IgD-negative memory B cell (primary cell): ENCODE measurements at regions not wholly inside any gene's neighbourhood (a gene's known extent, or its start where the extent isn't known, plus 50 kb on each side); places are given as distances from the start of the nearest gene placed in this dataset.
A peak's percentile ranks its signal among the peaks of the same experiment; 100 is the strongest.

Experiments
- H3K27ac Mint-ChIP-seq, 3 donors: one replicate each; pipeline ENCODE4 v1.8.0; 2020 to 2022; ENCODE audit warnings: mild to moderate bottlenecking in 3 of 3, mixed read lengths in 3 of 3, moderate library complexity in 1 of 3
- H3K27me3 Mint-ChIP-seq: one replicate; pipeline ENCODE4 v1.8.0; 2021; ENCODE audit warnings: mixed read lengths
- H3K36me3 Mint-ChIP-seq: one replicate; pipeline ENCODE4 v1.8.0; 2020; ENCODE audit warnings: mild to moderate bottlenecking, mixed read lengths
- H3K4me1 Mint-ChIP-seq, 3 donors: one replicate each; pipeline ENCODE4 v1.8.0; 2020 to 2022; ENCODE audit warnings: mixed read lengths in 3 of 3, mild to moderate bottlenecking in 1 of 3
- H3K4me3 Mint-ChIP-seq, 4 donors: one replicate each; pipeline ENCODE4 v1.8.0; 2020 to 2022; ENCODE audit warnings: mild to moderate bottlenecking in 4 of 4, mixed read lengths in 4 of 4, moderate library complexity in 3 of 4
- H3K9me3 Mint-ChIP-seq, 3 donors: one replicate each; pipeline ENCODE4 v1.8.0; 2020 to 2021; ENCODE audit warnings: mixed read lengths in 3 of 3, mild to moderate bottlenecking in 1 of 3

DNA sequence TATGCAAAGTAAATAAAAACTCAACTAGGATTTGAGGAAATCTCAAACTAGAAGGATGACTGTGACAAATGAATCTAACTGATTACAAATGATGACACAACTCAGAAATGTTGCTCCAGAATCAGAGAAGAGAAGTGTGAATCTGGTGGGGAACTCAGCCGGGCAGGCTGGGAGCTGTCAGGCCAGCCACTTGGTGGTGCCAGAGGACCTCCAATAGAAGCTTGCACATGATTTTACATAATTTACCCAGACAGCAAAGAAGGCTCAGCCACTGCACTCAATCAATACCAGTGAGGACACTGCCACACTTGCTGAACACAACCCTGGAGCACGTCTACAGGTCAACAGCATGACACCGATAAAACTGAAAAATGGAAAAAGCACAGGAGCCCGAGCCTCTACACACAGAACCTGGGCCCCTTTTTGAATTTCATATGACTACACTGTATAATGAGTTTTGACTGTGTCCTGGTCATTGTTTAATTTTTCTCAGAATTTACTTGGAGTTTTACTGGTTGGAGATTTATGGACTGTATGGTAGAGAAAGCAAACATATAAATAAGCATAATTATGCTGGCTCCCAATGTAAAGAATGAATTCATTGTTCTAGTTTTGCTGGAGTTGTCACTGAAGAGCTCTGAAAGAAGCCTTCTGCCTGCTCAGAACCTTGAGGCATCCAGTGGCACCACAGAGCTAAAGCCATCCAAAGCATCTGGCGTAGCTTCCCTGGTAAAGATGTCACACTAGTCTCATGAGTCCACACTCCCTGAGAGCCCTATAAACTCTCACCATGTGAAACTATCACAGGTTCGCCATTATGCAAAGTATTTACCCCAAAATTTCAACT lies 296.5 kb downstream of the THBS2 start:
- Mint-ChIP-seq H3K9me3 (no peaks in the 10 kb centered on the region), H3K4me3 (no peak overlapping the region), H3K27ac (no peak overlapping the region), H3K27me3 (peaks cover 6% of the 10 kb centered on the region), H3K36me3 (no peaks in the 10 kb centered on the region), H3K4me1 (no peaks in the 10 kb centered on the region)

DNA sequence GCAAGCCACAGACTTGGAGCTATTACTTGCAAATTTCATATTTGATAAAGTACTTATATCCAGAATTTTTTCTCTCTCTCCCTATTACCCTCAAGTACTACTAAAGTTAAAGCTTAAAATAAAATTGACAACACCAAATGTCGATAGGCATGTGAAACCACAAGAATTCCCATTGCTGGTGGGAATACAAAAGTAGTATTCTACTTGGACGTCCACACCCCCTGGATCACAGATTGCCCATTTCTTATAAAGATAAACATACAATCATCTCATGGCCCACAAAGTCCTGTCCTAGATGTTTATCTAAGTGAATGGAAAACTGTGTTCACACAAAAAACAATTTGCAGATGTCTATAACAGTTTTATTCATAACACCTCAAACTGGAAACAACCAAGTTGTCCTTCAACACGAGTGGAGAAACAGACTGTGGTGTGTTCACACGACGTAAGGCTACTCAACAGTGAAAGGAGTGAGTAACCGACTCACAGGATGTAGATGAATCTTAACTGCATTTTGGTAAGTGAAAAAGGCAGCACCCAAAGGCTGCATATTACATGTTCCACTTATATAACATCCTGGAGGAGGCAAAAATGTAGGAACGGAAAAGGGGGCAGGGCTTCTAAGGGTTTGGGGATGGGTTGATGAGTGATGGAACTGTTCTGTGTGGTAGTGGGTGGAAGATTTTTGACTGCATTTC lies 297.4 kb downstream of the THBS2 start:
- Mint-ChIP-seq H3K4me3 (no peak overlapping the region), H3K27ac (no peak overlapping the region), H3K27me3 (peaks cover 7% of the 10 kb centered on the region), H3K9me3 (no peaks in the 10 kb centered on the region), H3K4me1 (no peaks in the 10 kb centered on the region), H3K36me3 (no peaks in the 10 kb centered on the region)

DNA sequence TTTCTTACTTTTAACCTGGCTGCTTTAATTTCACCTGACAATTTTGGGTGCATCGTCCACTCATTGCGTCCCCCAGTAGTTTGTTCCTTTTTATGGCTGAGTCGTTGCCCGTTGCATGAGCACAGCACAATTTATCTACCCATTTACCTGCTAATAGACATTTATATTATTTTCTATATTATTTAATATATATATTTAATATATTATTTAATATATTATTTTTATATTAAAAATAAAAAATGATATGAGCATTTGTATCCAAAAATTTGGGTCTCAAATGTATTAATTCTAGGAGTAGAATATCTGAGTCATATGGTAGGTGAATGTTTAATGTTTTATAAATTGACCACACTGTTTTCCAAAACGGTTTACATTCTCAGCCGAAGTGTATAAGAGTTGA lies 300.2 kb downstream of the THBS2 start:
- H3K9me3 Mint-ChIP-seq, result no peaks in the 10 kb centered on the region
- H3K4me3 Mint-ChIP-seq, result no peak overlapping the region
- no peaks in the 10 kb centered on the region for H3K4me1 Mint-ChIP-seq
- H3K27ac Mint-ChIP-seq, result no peak overlapping the region
- no peaks in the 10 kb centered on the region for H3K36me3 Mint-ChIP-seq
- peaks cover 13% of the 10 kb centered on the region for H3K27me3 Mint-ChIP-seq

DNA sequence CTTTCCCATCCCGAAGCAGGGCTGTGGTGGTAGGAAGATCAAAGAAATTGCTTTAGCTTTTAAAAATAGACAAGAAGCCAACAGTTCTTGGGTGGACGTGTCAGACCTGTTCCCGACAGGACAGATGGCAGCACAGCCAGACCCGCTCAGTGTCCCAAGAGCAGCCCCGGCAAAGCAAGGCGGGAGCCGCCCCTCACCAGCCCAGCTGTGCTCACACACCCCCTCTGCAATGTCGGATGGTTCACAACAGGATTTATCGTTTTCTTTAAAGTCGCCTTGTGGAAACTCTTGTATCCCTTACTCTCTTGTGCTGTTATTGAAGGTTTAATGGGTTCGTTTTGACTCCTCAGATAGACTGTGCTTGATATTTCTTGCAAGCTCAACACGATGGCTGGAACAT lies 302.4 kb downstream of the THBS2 start:
- Mint-ChIP-seq H3K4me3 (no peak overlapping the region), H3K36me3 (no peaks in the 10 kb centered on the region), H3K9me3 (no peaks in the 10 kb centered on the region), H3K27ac (no peak overlapping the region), H3K4me1 (no peaks in the 10 kb centered on the region), H3K27me3 (peaks cover 15% of the 10 kb centered on the region)

DNA sequence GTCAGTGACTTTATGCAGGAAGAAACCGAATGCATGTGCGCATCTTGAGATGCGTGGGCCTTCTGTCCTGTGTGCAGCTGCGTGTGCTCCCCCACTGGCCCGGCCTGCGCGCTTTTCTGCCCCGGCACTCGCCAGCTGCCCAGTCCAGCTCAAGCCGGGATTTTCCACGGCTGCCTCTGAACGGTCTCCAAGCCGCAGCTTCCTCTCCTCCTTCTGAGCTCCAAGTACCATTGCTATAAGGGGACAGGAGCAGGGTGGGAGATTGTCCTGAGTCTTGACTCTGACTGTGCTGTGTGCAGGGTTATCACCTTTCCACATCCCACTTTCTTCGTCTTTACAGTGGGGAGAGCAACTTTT lies 302.8 kb downstream of the THBS2 start:
- Mint-ChIP-seq H3K27ac (no peak overlapping the region), H3K27me3 (peaks cover 15% of the 10 kb centered on the region), H3K36me3 (no peaks in the 10 kb centered on the region), H3K4me3 (no peak overlapping the region), H3K9me3 (no peaks in the 10 kb centered on the region), H3K4me1 (no peaks in the 10 kb centered on the region)

DNA sequence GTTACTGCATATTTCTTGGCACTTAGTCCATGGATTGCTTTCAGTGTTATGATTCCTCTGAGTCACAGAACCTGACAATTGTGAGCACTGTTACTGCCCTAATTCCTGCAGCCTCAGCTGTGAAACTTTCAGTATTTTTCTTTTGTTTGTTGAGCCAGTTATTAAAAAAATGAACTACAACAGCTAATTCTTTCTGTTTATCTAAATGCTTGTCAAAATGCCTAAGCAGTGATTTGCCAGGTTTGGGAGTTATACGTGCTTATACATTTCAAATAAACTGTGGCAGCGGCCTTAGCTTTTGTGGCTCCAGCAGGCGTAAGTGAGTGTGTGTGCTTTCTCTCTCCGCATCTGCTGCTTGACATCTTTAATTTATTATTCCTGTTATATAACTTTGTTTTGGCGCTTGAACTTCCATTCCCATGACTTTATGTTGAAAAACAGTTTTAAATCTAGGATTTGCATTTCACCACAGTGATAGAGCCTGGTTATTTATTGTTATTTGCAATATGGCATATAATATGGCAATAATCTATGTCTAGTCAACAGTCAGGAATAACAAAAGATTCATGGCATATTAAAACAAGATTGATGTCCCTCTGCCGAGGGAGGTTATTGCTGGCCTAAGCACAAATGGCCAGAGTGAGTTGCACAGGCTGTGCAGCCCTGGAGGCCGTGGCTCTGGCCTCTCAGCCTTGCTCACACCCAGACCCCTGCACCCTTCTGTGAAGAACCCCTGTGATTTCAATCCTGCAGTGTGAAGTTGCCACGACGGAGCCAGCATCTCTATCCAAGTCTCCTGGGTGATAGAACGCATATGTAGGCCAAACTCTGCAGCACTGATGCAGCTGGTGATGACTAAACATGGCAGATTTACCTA lies 303.4 kb downstream of the THBS2 start:
- no peak overlapping the region for H3K4me3 Mint-ChIP-seq
- no peaks in the 10 kb centered on the region for H3K4me1 Mint-ChIP-seq
- H3K9me3 Mint-ChIP-seq, result no peaks in the 10 kb centered on the region
- peaks cover 15% of the 10 kb centered on the region for H3K27me3 Mint-ChIP-seq
- H3K27ac Mint-ChIP-seq, result no peak overlapping the region
- no peaks in the 10 kb centered on the region for H3K36me3 Mint-ChIP-seq

DNA sequence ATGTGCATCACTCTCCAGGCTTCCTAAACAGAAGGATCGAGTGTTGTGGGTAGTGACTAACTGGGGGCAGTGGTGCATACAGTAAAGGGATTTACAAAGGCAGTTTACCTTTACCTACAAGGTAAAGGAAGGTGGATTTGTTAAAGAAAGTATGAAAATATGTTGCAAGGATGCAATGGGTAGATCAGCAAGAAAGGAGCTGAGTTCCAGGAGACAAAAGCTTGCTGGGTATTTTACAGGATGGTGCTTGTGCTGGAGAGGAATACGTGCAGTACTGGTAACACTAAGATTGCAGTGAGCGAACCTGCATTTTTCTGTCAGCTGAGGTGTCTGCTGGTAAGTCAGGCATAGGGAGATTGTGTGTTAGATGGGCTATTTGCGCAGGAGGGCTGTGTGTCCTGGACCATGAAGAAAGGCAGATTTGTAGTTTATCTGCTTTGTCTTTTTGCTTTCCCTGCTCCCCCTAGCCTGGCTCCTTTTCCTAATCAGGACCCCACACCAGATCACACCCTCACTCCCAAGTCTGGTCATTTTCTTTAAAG lies 304.6 kb downstream of the THBS2 start:
- H3K27ac Mint-ChIP-seq, result no peak overlapping the region
- H3K36me3 Mint-ChIP-seq, result no peaks in the 10 kb centered on the region
- no peaks in the 10 kb centered on the region for H3K9me3 Mint-ChIP-seq
- H3K27me3 Mint-ChIP-seq, result peaks cover 15% of the 10 kb centered on the region
- H3K4me1 Mint-ChIP-seq, result no peaks in the 10 kb centered on the region
- H3K4me3 Mint-ChIP-seq, result no peak overlapping the region

DNA sequence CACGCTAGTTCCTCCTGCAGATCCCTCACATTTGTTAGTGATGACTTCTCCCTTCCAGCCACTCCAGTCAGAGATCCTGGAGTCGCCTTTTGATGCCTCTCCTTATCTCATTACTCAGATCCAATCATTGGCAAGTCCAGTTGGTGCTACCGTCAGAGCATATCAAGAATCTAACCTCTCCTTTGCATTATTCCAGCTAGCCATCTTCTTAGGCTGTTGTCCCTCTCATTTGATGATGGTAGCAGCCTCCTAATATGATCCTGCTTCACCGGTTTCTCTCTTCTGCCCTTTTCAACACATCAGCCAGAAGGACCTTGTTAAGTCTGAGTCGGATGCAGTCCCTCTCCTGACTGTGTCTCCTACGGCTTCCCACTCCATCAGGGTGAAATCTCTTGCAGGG lies 305.6 kb downstream of the THBS2 start:
- Mint-ChIP-seq H3K4me3 (no peak overlapping the region), H3K9me3 (no peaks in the 10 kb centered on the region), H3K36me3 (no peaks in the 10 kb centered on the region), H3K27me3 (peaks cover 10% of the 10 kb centered on the region), H3K4me1 (no peaks in the 10 kb centered on the region), H3K27ac (no peak overlapping the region)

DNA sequence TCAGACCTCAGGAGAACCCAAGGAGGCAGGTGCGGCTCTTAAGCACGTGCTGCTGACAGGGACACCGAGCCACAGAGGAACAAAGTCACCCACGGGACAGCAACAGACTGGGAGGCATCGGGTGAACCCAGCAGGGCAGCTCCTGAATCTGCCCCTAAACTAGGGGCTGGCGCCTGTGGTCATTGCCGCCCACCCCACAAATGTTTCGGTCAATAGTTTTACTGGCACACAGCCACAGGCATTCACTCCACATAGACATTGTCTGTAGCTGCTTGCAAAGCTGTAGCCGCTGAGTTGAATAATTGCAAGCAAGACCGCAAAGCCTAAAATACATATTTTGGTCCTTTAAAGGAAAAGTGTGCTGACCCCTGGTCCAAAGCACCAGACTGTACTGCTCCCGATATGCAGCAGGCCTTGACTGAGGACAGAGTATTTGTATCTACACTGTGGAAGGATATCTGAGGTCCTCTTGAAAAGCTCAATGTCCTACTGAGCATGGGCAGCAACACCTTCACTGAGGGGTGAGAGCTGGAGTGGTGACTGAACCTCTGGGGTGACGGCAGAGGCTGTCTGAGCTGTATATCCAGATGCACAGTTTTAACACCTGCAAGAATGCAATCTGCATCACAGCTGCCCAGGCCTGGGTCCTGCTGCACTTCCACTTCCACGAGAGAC lies 310.3 kb downstream of the THBS2 start:
- H3K4me3 Mint-ChIP-seq, result no peak overlapping the region
- H3K9me3 Mint-ChIP-seq, result no peaks in the 10 kb centered on the region
- H3K27me3 Mint-ChIP-seq, result peaks cover 8% of the 10 kb centered on the region
- no peaks in the 10 kb centered on the region for H3K36me3 Mint-ChIP-seq
- no peaks in the 10 kb centered on the region for H3K4me1 Mint-ChIP-seq
- H3K27ac Mint-ChIP-seq, result no peak overlapping the region

DNA sequence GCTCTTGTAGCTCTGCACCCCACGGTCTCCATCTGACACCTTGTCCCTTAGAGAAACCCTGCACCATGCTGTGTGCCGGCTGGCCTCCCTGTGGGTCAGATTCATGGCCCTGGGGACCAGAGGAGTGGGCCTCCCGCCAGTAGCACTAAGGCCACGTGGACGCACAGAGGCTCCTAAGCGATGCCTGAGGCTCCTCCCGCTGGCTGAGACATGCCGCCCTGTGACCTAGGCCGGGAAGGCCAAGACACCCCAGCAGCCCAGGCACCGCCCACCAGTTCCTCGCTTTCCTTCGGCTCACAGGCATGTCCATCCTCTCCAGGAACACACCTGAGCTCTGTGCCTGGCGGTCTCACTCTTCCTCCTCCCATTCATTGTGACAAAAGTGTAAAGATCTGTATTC lies 311.0 kb downstream of the THBS2 start:
- Mint-ChIP-seq H3K4me3 (no peak overlapping the region), H3K36me3 (no peaks in the 10 kb centered on the region), H3K27ac (no peak overlapping the region), H3K4me1 (no peaks in the 10 kb centered on the region), H3K9me3 (no peaks in the 10 kb centered on the region), H3K27me3 (peaks cover 6% of the 10 kb centered on the region)

DNA sequence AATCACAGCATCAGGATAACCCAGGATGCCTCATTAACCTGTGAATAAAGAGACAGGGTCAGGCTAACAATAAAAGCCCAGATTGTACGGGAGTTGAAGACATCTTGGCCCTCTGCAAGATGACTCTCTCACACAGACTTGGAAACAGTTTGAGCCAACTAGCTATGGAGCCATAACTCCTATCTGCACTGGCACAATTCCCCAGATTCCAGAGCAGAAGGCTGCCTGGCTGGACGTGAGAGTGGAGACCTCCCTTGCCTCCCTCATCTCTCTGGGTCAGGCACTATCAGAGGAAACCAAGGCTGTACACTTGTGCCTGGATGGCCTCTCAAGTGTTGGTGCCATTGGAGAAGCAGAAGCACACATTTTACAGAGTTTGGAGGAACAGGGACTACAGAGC lies 312.6 kb downstream of the THBS2 start:
- H3K4me3 Mint-ChIP-seq, result no peak overlapping the region
- no peaks in the 10 kb centered on the region for H3K9me3 Mint-ChIP-seq
- peaks cover 8% of the 10 kb centered on the region for H3K27me3 Mint-ChIP-seq
- H3K36me3 Mint-ChIP-seq, result no peaks in the 10 kb centered on the region
- H3K27ac Mint-ChIP-seq, result no peak overlapping the region
- no peaks in the 10 kb centered on the region for H3K4me1 Mint-ChIP-seq

DNA sequence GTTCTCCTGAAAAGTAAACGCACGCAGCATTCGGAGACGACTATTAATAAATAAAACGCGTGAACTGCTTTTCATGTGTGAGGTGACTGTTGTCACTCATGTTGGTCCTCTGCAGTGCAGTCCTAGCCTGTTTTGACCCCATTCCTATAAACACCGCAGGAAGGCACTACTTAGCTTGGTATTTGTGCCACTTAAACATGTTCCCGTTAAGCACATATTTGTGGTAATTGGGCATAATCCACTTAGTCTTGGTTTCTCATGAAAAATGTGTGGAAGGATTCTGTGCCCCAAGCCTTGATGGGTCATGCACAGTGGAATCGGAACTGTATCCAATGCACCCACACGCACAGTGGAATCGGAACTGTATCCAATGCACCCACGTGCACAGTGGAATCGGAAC lies 313.9 kb downstream of the THBS2 start:
- no peaks in the 10 kb centered on the region for H3K9me3 Mint-ChIP-seq
- H3K27ac Mint-ChIP-seq, result no peak overlapping the region
- H3K4me1 Mint-ChIP-seq, result no peaks in the 10 kb centered on the region
- no peak overlapping the region for H3K4me3 Mint-ChIP-seq
- H3K27me3 Mint-ChIP-seq, result peaks cover 8% of the 10 kb centered on the region
- H3K36me3 Mint-ChIP-seq, result no peaks in the 10 kb centered on the region

DNA sequence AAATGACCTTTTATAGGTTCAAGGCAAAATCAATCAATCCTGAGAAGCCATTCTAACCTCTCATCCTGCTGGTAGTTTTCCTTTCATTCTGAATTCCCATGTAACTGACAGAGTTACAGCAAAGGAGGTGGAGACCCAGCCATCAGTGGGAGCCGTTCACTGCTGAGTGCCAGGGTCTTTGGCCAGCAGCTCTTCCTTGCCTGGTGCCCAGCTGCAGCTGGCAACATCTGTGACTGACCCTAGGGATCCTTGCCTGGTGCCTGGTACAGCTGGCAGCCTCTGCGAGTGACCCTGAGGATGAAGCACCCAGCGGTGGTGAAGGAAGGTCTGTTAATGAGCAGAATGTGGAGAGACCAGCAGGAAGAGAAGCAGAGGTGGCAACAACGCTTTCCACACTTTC lies 314.6 kb downstream of the THBS2 start:
- H3K27ac Mint-ChIP-seq, result no peak overlapping the region
- H3K27me3 Mint-ChIP-seq, result peaks cover 8% of the 10 kb centered on the region
- H3K36me3 Mint-ChIP-seq, result no peaks in the 10 kb centered on the region
- no peaks in the 10 kb centered on the region for H3K9me3 Mint-ChIP-seq
- H3K4me3 Mint-ChIP-seq, result peak overlapping the region in 1 of 4 donors; percentile 5
- no peaks in the 10 kb centered on the region for H3K4me1 Mint-ChIP-seq

DNA sequence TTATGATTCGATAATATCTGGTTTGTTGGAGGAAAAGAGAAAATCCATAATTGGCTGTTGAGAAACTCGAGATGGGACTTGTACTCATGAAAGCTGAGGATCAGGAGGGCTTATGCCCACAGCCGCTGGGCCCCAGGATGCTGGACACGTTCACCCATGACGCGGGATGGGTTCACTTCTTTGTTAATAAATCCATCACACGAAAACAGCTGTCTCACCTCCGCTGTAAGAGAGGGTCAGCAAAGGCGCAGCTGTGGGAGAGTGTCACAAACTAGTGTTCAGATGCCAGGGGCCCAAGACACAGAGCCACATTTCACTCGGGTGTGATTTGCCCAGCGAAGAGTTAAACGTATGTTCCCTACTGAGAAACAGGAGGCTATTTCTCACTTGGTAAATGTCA lies 315.1 kb downstream of the THBS2 start:
- H3K27me3 Mint-ChIP-seq, result peaks cover 8% of the 10 kb centered on the region
- no peak overlapping the region for H3K27ac Mint-ChIP-seq
- H3K36me3 Mint-ChIP-seq, result no peaks in the 10 kb centered on the region
- no peak overlapping the region for H3K4me3 Mint-ChIP-seq
- H3K4me1 Mint-ChIP-seq, result no peaks in the 10 kb centered on the region
- H3K9me3 Mint-ChIP-seq, result no peaks in the 10 kb centered on the region

DNA sequence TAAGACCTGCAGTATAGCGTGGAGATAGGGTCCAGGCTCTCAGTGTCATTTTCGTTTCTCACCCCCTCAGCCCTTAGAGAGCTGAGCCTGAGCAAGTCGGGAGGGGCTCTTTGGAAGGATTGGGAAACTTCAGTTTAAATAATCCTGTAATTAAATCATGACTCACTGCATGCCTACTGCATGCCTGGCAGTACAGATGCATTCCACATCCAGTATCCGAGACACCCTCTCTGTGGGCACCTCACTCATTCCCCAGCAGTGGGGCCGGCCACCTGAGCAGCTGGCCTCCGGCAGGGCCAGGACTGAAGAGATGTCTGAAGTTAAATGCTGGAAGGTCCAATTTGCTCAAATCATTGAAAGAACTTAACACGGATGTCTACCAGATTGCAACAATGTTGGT lies 316.6 kb downstream of the THBS2 start:
- no peaks in the 10 kb centered on the region for H3K36me3 Mint-ChIP-seq
- H3K27ac Mint-ChIP-seq, result no peak overlapping the region
- no peak overlapping the region for H3K4me3 Mint-ChIP-seq
- peaks cover 0 to 2% (median 0%) of the 10 kb centered on the region in 3 donors for H3K9me3 Mint-ChIP-seq
- H3K27me3 Mint-ChIP-seq, result peaks cover 8% of the 10 kb centered on the region
- H3K4me1 Mint-ChIP-seq, result no peaks in the 10 kb centered on the region
